ENCODE measurements at regions not wholly inside any gene's neighbourhood (a gene's known extent, or its start where the extent isn't known, plus 50 kb on each side); places are given as distances from the start of the nearest gene placed in this dataset.

GRCh38 chr13:111570911-111571310, 250.5 kb downstream of the TEX29 start:
- H4K5ac ChIP-seq (ENCODE audit: insufficient read length, low read depth, low read length): no peak overlapping the region
- Mint-ChIP-seq H3K4me3 (no peak overlapping the region), H3K36me3 (ENCODE audit: insufficient read depth in 1 of 3, low read depth in 3 of 3) (peaks cover 20 to 27% (median 24%) of the 10 kb centered on the region in 3 experiments), H3K27me3 (ENCODE audit: low read depth) (peaks cover 24% of the 10 kb centered on the region), H3K27ac (no peak overlapping the region), H3K9me3 (peaks cover 37 to 42% of the 10 kb centered on the region in 2 experiments), H3K4me1 (no peaks in the 10 kb centered on the region)
- H4K20me1 ChIP-seq (ENCODE audit: control insufficient read depth, insufficient read depth, insufficient read length): no peaks in the 10 kb centered on the region
- H3K14ac ChIP-seq (ENCODE audit: insufficient read depth, low read length): no peak overlapping the region
- no peaks in the 10 kb centered on the region for H3K27me3 ChIP-seq (ENCODE audit: insufficient read depth, low read length)
- H3K23me2 ChIP-seq (ENCODE audit: insufficient read length, low read depth, low read length, poor library complexity, severe bottlenecking): no peaks in the 10 kb centered on the region
- TF ChIP-seq, protein P1, sequence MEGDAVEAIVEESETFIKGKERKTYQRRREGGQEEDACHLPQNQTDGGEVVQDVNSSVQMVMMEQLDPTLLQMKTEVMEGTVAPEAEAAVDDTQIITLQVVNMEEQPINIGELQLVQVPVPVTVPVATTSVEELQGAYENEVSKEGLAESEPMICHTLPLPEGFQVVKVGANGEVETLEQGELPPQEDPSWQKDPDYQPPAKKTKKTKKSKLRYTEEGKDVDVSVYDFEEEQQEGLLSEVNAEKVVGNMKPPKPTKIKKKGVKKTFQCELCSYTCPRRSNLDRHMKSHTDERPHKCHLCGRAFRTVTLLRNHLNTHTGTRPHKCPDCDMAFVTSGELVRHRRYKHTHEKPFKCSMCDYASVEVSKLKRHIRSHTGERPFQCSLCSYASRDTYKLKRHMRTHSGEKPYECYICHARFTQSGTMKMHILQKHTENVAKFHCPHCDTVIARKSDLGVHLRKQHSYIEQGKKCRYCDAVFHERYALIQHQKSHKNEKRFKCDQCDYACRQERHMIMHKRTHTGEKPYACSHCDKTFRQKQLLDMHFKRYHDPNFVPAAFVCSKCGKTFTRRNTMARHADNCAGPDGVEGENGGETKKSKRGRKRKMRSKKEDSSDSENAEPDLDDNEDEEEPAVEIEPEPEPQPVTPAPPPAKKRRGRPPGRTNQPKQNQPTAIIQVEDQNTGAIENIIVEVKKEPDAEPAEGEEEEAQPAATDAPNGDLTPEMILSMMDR (conservative IDR thresholded peaks at IDR 0.05): no peak
- no peak overlapping the region for H3T11ph ChIP-seq (ENCODE audit: low read length)
- DNase-seq: no peak
- H3K79me1 ChIP-seq (ENCODE audit: insufficient read depth, low read depth, low read length, poor library complexity, severe bottlenecking): no peaks in the 10 kb centered on the region
- no peak overlapping the region for H3K23ac ChIP-seq (ENCODE audit: insufficient read length, low read depth, low read length)
- no peak overlapping the region for H2BK15ac ChIP-seq (ENCODE audit: low read depth, low read length)
- H3K27ac ChIP-seq (ENCODE audit: insufficient read length, low read depth, low read length): no peak overlapping the region
- no peak overlapping the region for H3K18ac ChIP-seq (ENCODE audit: insufficient read length, low read depth, low read length)
- no peak overlapping the region for H2BK20ac ChIP-seq (ENCODE audit: low read depth, low read length, poor library complexity, severe bottlenecking)
- peaks cover 17% of the 10 kb centered on the region for H3K9me3 ChIP-seq (ENCODE audit: control insufficient read depth, low read depth, low read length)
- no CpG with 5 or more reads among the region's 1 CpG for WGBS (ENCODE audit: extremely low coverage, insufficient read length, low lambda C conversion rate)
- no peak overlapping the region for H3K9ac ChIP-seq (ENCODE audit: extremely low read depth, insufficient read length, low read length)
- H2BK5ac ChIP-seq (ENCODE audit: insufficient read length, low read length): no peak overlapping the region
- no peak overlapping the region for H4K91ac ChIP-seq (ENCODE audit: insufficient read length, low read depth, low read length)
- no peaks in the 10 kb centered on the region for H3K79me2 ChIP-seq (ENCODE audit: insufficient read depth, low read length)
- no peak overlapping the region for H2AFZ ChIP-seq (ENCODE audit: low read length)
- no peak overlapping the region for H3K4me2 ChIP-seq (ENCODE audit: insufficient read depth, insufficient read length, low read length)
- H2AK5ac ChIP-seq (ENCODE audit: insufficient read length, low read length): no peak overlapping the region
- no peak overlapping the region for H3K56ac ChIP-seq (ENCODE audit: insufficient read length, low read depth, low read length)
- no peaks in the 10 kb centered on the region for H3K4me1 ChIP-seq (ENCODE audit: insufficient read depth, low read length)
- no peak overlapping the region for H2BK120ac ChIP-seq (ENCODE audit: low read depth, low read length, poor library complexity, severe bottlenecking)
- H3K4ac ChIP-seq (ENCODE audit: low read depth, low read length): no peak overlapping the region
- no peak overlapping the region for H2BK12ac ChIP-seq (ENCODE audit: insufficient read length, low read depth, low read length)
- no peak overlapping the region for H4K8ac ChIP-seq (replicated peaks; ENCODE audit: insufficient read length, low read depth, low read length)
